Mucosa of stomach (tissue), 1 donor: ENCODE measurements at regions not wholly inside any gene's neighbourhood (a gene's known extent, or its start where the extent isn't known, plus 50 kb on each side); places are given as distances from the start of the nearest gene placed in this dataset.

ENCODE experiments used
- H3K27me3 ChIP-seq: one replicate; pipeline ENCODE4 v1.7.0; 2013; ENCODE audit warnings: mild to moderate bottlenecking, low read length; ENCODE audit not compliant: control insufficient read depth, insufficient read depth
- H3K36me3 ChIP-seq: one replicate; pipeline ENCODE4 v1.7.0; 2013; ENCODE audit warnings: low read length; ENCODE audit not compliant: control insufficient read depth, insufficient read depth
- H3K4me1 ChIP-seq: one replicate; pipeline ENCODE4 v1.7.0; 2013; ENCODE audit warnings: mild to moderate bottlenecking, low read length; ENCODE audit not compliant: control insufficient read depth, insufficient read depth
- H3K4me3 ChIP-seq: one replicate; pipeline ENCODE4 v1.7.0; 2013; ENCODE audit warnings: low read length
- H3K9ac ChIP-seq: one replicate; pipeline ENCODE4 v1.7.0; 2013; ENCODE audit warnings: mild to moderate bottlenecking, low read length, moderate library complexity
- H3K9me3 ChIP-seq: one replicate; pipeline ENCODE4 v1.7.0; 2013; ENCODE audit warnings: mild to moderate bottlenecking, low read length, moderate library complexity; ENCODE audit not compliant: control insufficient read depth
- donor health status: Pancreatic carcinoma.

GRCh38 chr3:194282436-194283122 lies 68.5 kb downstream of the CPN2 start:
- Histone ChIP-seq H3K4me3 (no peak overlapping the region), H3K9me3 (no peaks in the 10 kb centered on the region)

GRCh38 chr3:194283221-194284006 lies 67.7 kb downstream of the CPN2 start:
- no peak overlapping the region for H3K9ac ChIP-seq
- no peaks in the 10 kb centered on the region for H3K9me3 ChIP-seq
- no peak overlapping the region for H3K4me3 ChIP-seq
- no peaks in the 10 kb centered on the region for H3K36me3 ChIP-seq
- H3K4me1 ChIP-seq = peaks cover 5% of the 10 kb centered on the region
- no peaks in the 10 kb centered on the region for H3K27me3 ChIP-seq

More at GRCh38 chr3:194282436-194283122, 68.5 kb downstream of the CPN2 start:
- H3K4me1 ChIP-seq = peaks cover 13% of the 10 kb centered on the region
- H3K9ac ChIP-seq = no peak overlapping the region
- no peaks in the 10 kb centered on the region for H3K36me3 ChIP-seq
- H3K27me3 ChIP-seq = no peaks in the 10 kb centered on the region

- Histone ChIP-seq H3K9ac (no peak overlapping the region), H3K27me3 (no peaks in the 10 kb centered on the region), H3K4me1 (no peaks in the 10 kb centered on the region)
Measured at GRCh38 chr3:194284351-194284750, 66.8 kb downstream of the CPN2 start.

GRCh38 chr3:194285024-194285849 lies 65.9 kb downstream of the CPN2 start:
- no peaks in the 10 kb centered on the region for H3K36me3 ChIP-seq
- no peaks in the 10 kb centered on the region for H3K27me3 ChIP-seq
- H3K9me3 ChIP-seq = no peaks in the 10 kb centered on the region
- H3K4me3 ChIP-seq = no peak overlapping the region
- H3K9ac ChIP-seq = no peak overlapping the region
- H3K4me1 ChIP-seq = no peaks in the 10 kb centered on the region

More at GRCh38 chr3:194284351-194284750, 66.8 kb downstream of the CPN2 start:
- no peaks in the 10 kb centered on the region for H3K36me3 ChIP-seq
- H3K9me3 ChIP-seq = no peaks in the 10 kb centered on the region
- no peak overlapping the region for H3K4me3 ChIP-seq

GRCh38 chr3:194285850-194286197 lies 65.3 kb downstream of the CPN2 start:
- Histone ChIP-seq H3K9ac (no peak overlapping the region), H3K4me3 (no peak overlapping the region), H3K27me3 (no peaks in the 10 kb centered on the region), H3K9me3 (no peaks in the 10 kb centered on the region), H3K4me1 (no peaks in the 10 kb centered on the region), H3K36me3 (no peaks in the 10 kb centered on the region)

GRCh38 chr3:194286375-194287146 lies 64.6 kb downstream of the CPN2 start:
- H3K9ac ChIP-seq = no peak overlapping the region
- H3K9me3 ChIP-seq = no peaks in the 10 kb centered on the region
- no peak overlapping the region for H3K4me3 ChIP-seq
- no peaks in the 10 kb centered on the region for H3K4me1 ChIP-seq
- no peaks in the 10 kb centered on the region for H3K36me3 ChIP-seq
- H3K27me3 ChIP-seq = no peaks in the 10 kb centered on the region

GRCh38 chr3:194287374-194287773 lies 63.8 kb downstream of the CPN2 start:
- H3K9me3 ChIP-seq = no peaks in the 10 kb centered on the region
- no peaks in the 10 kb centered on the region for H3K27me3 ChIP-seq
- no peaks in the 10 kb centered on the region for H3K36me3 ChIP-seq
- no peak overlapping the region for H3K9ac ChIP-seq
- H3K4me1 ChIP-seq = no peaks in the 10 kb centered on the region
- H3K4me3 ChIP-seq = no peak overlapping the region

- no peaks in the 10 kb centered on the region for H3K4me1 ChIP-seq
- H3K4me3 ChIP-seq = no peak overlapping the region
- H3K9me3 ChIP-seq = no peaks in the 10 kb centered on the region
- no peak overlapping the region for H3K9ac ChIP-seq
- no peaks in the 10 kb centered on the region for H3K36me3 ChIP-seq
- no peaks in the 10 kb centered on the region for H3K27me3 ChIP-seq
Measured at GRCh38 chr3:194287977-194288706, 63.0 kb downstream of the CPN2 start.
